Prostate gland (tissue), 2 donors: ENCODE measurements at regions not wholly inside any gene's neighbourhood (a gene's known extent, or its start where the extent isn't known, plus 50 kb on each side); places are given as distances from the start of the nearest gene placed in this dataset.

ENCODE experiments used
- POLR2AphosphoS5 ChIP-seq: sonication (generic); formaldehyde crosslinking; IDR thresholded peaks from one replicate; pipeline ENCODE4 v1.6.1; 2017; ENCODE audit warnings: antibody characterized with exemption
- TF ChIP-seq, protein P1 (sequence below), 4 experiments: fragments of 200-600 bp in 2 of 4; fragments of 450-650 bp in 2 of 4; sonication (generic) in 2 of 4; IDR thresholded peaks; 1 replicate in 3 of 4; 2 replicates in 1 of 4; pipeline ENCODE4 v1.5.1; 2016 to 2019; ENCODE audit warnings: antibody characterized with exemption in 4 of 4, mild to moderate bottlenecking in 2 of 4, moderate library complexity in 2 of 4

DNA sequence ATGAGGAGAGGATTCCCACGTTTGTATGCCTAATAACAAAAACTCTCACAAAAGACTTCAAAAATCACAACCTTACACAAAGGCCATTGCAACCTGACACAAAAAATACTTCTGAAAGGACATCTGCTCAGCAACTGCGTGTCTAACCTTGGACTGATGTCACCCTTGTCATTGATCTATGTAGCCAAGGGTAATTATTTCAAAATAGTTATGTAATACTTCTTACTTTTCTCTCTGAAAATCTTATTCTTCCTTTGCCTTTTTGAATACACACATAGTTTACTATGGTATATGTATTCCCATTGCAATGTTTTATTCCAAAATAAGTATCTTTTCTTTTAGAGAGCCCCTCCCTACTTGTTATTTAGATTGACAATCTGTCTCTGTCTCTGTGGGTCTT, 355.3 kb downstream of the MSX2 start:
- no peak for TF ChIP-seq POLR2AphosphoS5
- TF ChIP-seq, protein P1, sequence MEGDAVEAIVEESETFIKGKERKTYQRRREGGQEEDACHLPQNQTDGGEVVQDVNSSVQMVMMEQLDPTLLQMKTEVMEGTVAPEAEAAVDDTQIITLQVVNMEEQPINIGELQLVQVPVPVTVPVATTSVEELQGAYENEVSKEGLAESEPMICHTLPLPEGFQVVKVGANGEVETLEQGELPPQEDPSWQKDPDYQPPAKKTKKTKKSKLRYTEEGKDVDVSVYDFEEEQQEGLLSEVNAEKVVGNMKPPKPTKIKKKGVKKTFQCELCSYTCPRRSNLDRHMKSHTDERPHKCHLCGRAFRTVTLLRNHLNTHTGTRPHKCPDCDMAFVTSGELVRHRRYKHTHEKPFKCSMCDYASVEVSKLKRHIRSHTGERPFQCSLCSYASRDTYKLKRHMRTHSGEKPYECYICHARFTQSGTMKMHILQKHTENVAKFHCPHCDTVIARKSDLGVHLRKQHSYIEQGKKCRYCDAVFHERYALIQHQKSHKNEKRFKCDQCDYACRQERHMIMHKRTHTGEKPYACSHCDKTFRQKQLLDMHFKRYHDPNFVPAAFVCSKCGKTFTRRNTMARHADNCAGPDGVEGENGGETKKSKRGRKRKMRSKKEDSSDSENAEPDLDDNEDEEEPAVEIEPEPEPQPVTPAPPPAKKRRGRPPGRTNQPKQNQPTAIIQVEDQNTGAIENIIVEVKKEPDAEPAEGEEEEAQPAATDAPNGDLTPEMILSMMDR (IDR thresholded peaks at IDR 0.05) = no peak
